HG03064 (cell line): ENCODE measurements at regions not wholly inside any gene's neighbourhood (a gene's known extent, or its start where the extent isn't known, plus 50 kb on each side); places are given as distances from the start of the nearest gene placed in this dataset.
A peak's percentile ranks its signal among the peaks of the same experiment; 100 is the strongest.

Experiments
- ATAC-seq: cut with Tn5 transposase; IDR thresholded peaks from one replicate; pipeline ENCODE4 v1.9.1; 2021; ENCODE audit warnings: low read depth; ENCODE audit not compliant: unreplicated experiment

DNA sequence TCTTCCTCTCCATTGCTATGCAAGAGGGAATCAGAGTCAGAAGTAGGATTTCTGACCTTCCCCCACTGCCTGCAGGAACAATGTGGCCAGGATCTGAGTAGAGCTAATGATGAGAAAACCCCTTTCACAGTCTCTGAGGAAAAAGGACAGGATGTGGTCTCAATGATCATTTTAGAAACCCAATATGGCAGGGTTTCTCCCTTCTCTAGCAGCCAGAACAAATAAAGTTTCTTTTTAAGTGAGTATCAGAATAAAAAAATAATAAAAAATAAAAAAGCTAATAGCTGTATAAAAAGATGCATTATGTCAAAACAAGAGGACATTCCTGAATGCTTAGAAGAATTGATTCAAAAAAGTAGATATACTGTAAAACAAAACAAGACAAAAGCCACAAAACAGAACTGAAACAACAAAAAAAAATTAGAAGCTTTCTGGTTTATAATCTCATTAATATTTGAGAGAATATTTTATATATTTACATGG, 1124.9 kb upstream of the ZEB2 start:
- ATAC-seq: peak; percentile 96

GRCh38 chr2:145638675-145639074, 1118.8 kb upstream of the ZEB2 start:
- no peak for ATAC-seq

DNA sequence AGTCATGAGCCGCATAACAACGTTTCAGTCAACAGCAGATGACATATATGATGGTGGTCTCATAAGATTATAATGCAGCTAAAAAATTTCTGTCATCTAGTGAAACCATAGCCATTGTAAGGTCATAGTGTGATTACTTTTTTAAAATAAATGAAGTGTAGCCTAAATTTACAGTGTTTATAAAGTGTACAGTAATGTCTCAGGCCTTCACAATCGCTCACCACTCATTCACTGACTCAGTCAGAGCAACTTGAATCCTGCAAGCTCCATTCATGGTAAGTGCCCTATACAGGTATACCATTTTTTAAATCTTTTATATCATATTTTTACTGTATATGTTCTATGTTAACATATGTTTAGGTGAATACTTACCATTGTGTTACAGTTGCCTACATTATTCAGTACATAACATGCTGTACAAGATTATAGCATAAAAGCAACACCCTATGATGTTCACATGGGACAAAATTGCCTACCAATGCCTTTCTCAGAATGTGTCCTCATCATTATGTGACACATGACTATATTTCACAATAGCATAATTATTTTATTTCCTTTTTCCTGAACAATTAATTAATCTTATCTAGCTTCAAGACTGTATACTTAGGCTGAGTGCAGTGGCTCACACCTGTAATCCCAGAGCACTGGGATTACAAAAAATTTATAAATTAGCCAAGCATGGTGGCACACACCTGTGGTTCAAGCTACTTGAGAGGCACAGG, 1115.9 kb upstream of the ZEB2 start:
- ATAC-seq: no peak

GRCh38 chr2:145631561-145631960, 1111.6 kb upstream of the ZEB2 start:
- ATAC-seq: no peak

DNA sequence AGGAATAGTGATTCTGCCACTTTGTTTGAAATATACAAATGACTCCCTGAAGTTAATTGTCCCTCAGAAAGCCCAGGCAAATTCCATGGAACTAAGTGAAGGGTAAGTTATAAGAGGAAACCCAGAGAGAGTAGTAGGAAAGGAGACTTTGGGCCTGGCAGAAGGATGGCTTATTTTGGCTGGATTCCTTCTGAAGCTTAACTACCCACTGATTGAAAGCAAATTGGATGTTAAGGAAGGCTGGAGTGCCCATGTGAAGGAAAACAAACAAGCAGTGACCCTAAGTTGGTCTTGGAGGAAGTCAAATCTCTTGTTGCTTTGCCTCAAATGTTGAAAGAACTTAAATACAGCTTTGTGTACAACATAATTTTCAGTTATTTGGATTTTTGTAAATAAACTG, 1106.4 kb upstream of the ZEB2 start:
- ATAC-seq: no peak

DNA sequence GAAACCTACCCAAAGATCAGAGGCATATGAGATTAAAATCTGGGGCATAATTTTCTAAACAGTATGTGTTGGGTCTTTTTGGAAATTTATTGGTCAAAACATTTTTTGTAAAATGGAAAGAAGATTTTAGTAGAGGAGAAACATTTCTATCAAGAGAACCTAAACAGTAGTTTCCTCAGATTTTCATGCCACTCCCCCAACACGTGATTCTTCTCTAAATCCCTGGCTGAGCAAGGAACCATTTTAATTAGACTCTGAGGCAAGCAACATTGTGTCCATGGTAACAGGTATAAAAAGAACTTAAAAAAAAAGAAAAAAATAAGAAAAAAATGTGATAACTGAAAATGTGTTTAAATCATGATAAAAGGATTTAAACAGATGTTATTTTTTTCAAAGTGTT, 1105.2 kb upstream of the ZEB2 start:
- ATAC-seq: no peak

DNA sequence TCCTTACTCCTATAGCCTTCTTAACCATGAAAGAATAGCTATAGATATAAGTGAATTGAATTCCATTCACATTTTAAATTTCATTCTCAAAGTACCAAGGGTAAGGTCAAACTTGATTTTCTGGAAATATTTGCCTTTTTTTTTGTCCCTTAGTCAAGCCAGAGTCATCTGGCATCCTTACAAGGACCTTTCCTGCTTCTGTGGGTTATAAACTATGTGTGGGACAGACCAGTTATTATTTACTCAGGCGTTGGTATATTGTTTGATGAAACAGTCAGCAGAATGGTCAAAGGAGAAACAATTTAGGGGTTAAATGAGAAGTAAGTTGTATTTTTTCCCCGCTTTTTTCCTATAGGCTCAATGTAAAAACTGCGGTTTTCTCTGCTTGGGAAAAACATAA, 1103.2 kb upstream of the ZEB2 start:
- ATAC-seq: no peak

GRCh38 chr2:145622285-145622684, 1102.4 kb upstream of the ZEB2 start:
- ATAC-seq: no peak

DNA sequence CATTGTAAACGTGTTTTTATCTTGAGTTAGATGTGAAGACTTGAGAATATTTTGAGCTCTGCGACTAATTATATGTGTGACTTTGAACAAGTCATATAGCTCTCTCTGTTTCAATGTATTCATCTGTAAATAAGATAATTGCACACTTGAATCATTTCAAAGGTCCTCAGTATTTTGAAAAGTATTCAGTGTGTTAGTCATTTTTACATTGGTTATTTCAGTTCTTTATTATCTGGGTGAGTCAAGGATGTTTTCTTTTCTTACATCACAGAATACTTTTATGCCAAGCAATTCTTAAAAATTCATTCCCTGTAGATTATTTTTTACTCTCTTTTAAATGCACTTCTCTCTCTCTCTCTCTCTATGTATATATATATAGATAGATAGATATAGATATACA, 1098.0 kb upstream of the ZEB2 start:
- no peak for ATAC-seq

GRCh38 chr2:145617420-145617819, 1097.5 kb upstream of the ZEB2 start:
- no peak for ATAC-seq

- ATAC-seq: no peak
Measured at GRCh38 chr2:145615626-145616025, 1095.7 kb upstream of the ZEB2 start.

GRCh38 chr2:145609951-145610350, 1090.0 kb upstream of the ZEB2 start:
- no peak for ATAC-seq

DNA sequence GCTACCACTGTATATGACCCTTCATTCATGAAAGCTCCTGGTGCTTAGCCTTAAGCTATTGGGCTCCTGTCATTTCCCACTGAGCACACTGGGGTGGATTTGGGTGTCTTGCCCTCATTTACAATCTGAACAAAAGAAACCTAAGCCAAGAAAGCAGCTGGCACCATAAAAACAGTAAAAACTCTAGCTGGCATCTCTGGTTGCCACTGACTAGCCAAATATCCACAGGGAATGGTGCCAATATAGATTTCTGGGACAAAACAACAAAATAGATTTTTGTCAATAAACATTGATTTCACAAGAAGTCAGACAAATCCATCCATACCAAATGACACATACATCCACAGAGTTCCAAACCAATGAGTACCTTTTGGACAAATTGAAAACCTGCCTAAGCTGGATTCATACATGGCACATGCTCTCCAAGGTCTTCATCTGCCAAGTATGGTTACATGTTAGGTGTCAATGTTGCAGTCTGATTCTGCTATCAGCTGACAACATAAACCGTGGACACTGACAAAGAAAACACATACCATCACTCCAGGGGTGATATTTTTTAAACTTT, 1081.5 kb upstream of the ZEB2 start:
- ATAC-seq: no peak

- no peak for ATAC-seq
Measured at GRCh38 chr2:145600811-145601210, 1080.9 kb upstream of the ZEB2 start.

- no peak for ATAC-seq
Measured at GRCh38 chr2:145599756-145600155, 1079.8 kb upstream of the ZEB2 start.

DNA sequence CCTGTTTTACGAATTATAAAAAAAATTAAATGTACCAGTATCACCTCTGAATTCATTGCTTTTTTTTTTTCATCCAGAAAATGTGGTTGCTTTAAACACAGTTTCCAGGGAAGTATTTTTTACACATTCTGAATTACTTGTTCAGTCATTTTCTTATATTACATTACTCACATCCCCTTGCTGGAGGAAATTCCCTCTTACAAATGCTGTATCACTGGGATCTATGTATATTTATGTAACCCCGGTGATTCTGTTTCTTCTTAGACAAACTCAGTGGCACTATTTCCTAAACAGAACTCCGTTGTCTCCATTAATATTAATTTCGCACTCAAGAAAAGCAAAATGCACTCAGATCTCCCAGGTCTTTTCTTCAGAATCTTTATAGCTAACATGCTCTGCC, 1078.5 kb upstream of the ZEB2 start:
- no peak for ATAC-seq

DNA sequence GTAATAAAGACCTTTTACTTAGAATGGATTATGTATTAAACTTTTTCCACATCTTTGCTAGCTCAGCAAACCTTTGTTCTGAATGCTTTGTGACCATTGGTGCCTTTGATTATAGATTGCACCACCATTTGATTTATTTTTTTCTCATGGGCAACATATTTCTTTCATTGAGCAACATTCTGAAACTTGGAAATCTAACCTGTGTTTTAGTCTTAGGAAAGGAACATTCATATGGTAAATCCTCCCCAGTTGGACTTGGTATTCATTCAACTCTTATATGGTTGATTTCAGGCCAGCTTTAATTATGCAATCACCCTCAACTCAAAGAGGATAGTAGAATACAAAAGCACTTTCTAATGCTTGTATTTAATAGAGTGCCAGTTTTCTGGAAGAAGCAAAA, 1077.9 kb upstream of the ZEB2 start:
- ATAC-seq: no peak

DNA sequence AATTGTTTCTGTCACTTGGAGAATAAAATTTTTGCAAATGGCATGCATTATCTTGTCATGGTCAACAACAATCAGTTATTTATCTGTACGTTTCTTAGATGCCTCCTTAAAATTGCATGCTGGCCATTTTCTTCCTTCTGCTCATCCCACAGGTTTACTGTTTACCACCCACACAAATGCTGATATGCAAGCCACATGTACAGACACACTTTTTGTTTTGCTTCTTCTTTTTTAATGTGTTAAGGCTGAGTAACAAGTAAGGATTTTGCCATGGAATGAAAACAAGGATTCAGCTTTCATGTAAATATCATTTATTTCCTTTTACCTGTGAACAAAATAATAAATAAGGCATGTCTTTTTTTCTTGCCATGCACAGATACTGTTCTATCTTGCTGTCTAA, 1077.1 kb upstream of the ZEB2 start:
- no peak for ATAC-seq

DNA sequence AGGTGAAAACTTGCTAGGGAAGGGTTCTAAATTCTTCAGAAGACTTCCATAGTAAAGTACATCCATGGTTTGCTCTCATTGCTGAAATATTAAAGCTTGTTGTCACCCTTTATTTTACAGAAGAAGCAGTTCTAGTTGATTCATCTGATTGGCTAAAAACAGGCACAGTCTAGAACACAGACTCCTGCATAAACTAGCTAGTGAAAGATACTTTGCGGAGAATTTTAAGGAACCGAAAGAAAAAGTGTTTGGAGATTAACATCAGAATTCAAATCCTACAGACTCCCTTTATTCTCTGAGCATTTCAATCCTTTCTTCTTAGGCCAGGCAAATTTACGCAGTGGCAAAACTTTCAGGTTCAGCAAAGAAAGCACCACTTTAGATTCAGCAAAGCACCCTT, 1076.5 kb upstream of the ZEB2 start:
- no peak for ATAC-seq

DNA sequence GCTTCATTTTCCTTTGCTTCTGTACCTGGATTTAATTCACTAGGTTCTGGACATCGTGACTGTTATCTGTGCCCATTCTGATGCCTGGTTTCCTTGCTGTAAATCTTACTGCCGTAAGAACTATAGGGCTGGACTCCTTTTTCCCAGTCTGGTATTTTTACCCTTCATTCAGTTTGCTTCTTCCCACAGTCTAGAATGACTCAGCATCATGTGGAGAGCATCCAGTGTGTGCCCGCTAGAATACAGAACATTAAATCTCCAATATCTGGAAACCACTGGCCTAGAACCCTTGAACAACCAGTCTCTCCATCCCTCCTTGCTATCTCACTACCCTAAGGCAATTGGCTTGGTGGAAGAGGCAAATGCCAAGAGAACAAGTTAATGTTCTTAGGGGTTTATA, 1075.4 kb upstream of the ZEB2 start:
- no peak for ATAC-seq

DNA sequence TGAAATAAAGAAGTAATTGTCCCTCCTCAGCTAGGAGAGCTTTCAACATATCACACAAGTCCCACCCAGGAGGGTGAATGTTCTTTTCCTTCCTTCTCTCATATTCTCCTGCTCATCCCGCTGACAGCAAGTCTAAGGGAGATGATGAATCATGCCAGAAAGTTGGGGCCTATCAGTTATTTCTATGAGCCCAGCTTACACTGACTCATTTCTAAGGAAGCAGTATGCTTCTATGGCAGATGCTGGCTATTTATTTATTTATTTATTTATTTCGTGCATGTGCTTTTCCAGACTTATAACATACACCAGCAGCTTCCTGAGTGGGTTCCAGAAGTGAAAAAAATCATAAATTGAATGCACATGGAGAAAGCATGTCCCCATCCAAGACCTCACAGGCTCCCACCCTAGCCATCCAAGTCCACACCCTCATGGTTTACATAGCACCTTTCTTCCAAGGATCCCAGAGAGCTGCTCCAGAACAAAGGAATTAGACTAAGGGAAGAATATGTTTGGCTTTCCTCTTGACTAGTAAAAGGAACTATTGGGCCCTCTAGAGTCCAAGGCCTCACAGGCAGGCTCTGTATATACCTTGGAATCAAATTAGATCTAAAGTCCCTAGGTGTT, 1074.2 kb upstream of the ZEB2 start:
- ATAC-seq: no peak

GRCh38 chr2:145593280-145593679, 1073.4 kb upstream of the ZEB2 start:
- peak; percentile 62 for ATAC-seq
